ENCODE measurements at regions not wholly inside any gene's neighbourhood (a gene's known extent, or its start where the extent isn't known, plus 50 kb on each side); places are given as distances from the start of the nearest gene placed in this dataset.

DNA sequence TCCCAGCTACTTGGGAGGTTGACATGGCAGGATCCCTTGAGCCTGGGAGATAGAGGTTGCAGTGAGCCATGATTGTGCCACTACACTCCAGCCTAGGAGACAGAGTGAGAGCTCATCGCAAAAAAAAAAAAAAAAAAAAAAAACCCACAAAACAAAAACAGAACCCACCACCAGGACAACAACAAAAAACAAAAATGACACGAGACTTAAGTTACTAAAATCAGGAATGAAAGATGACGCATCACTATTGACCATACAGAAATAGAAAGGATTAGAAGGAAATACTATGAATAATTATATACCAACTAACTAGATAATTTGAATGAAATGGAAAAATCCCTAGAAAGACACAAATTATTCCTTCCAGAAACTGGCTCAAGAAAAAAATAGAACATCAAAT, 432.4 kb upstream of the PMFBP1 start:
- TF ChIP-seq ZNF792 (tag by site-specific recombination; IDR thresholded peaks at IDR 0.05) (no peak), ZNF707 (tag by site-specific recombination; IDR thresholded peaks at IDR 0.05) (no peak), ZBTB7A (tag by site-specific recombination; IDR thresholded peaks at IDR 0.05; ENCODE audit: low read depth) (no peak), ZNF423 (tag by site-specific recombination; IDR thresholded peaks at IDR 0.05) (no peak), ZNF558 (tag by site-specific recombination; IDR thresholded peaks at IDR 0.05) (no peak)
- TF ChIP-seq, protein P1, sequence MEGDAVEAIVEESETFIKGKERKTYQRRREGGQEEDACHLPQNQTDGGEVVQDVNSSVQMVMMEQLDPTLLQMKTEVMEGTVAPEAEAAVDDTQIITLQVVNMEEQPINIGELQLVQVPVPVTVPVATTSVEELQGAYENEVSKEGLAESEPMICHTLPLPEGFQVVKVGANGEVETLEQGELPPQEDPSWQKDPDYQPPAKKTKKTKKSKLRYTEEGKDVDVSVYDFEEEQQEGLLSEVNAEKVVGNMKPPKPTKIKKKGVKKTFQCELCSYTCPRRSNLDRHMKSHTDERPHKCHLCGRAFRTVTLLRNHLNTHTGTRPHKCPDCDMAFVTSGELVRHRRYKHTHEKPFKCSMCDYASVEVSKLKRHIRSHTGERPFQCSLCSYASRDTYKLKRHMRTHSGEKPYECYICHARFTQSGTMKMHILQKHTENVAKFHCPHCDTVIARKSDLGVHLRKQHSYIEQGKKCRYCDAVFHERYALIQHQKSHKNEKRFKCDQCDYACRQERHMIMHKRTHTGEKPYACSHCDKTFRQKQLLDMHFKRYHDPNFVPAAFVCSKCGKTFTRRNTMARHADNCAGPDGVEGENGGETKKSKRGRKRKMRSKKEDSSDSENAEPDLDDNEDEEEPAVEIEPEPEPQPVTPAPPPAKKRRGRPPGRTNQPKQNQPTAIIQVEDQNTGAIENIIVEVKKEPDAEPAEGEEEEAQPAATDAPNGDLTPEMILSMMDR (tag by site-specific recombination; IDR thresholded peaks at IDR 0.05), result no peak
- TF ChIP-seq, protein P2, sequence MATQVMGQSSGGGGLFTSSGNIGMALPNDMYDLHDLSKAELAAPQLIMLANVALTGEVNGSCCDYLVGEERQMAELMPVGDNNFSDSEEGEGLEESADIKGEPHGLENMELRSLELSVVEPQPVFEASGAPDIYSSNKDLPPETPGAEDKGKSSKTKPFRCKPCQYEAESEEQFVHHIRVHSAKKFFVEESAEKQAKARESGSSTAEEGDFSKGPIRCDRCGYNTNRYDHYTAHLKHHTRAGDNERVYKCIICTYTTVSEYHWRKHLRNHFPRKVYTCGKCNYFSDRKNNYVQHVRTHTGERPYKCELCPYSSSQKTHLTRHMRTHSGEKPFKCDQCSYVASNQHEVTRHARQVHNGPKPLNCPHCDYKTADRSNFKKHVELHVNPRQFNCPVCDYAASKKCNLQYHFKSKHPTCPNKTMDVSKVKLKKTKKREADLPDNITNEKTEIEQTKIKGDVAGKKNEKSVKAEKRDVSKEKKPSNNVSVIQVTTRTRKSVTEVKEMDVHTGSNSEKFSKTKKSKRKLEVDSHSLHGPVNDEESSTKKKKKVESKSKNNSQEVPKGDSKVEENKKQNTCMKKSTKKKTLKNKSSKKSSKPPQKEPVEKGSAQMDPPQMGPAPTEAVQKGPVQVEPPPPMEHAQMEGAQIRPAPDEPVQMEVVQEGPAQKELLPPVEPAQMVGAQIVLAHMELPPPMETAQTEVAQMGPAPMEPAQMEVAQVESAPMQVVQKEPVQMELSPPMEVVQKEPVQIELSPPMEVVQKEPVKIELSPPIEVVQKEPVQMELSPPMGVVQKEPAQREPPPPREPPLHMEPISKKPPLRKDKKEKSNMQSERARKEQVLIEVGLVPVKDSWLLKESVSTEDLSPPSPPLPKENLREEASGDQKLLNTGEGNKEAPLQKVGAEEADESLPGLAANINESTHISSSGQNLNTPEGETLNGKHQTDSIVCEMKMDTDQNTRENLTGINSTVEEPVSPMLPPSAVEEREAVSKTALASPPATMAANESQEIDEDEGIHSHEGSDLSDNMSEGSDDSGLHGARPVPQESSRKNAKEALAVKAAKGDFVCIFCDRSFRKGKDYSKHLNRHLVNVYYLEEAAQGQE (tag by site-specific recombination; IDR thresholded peaks at IDR 0.05), result no peak
- TF ChIP-seq, protein P3, sequence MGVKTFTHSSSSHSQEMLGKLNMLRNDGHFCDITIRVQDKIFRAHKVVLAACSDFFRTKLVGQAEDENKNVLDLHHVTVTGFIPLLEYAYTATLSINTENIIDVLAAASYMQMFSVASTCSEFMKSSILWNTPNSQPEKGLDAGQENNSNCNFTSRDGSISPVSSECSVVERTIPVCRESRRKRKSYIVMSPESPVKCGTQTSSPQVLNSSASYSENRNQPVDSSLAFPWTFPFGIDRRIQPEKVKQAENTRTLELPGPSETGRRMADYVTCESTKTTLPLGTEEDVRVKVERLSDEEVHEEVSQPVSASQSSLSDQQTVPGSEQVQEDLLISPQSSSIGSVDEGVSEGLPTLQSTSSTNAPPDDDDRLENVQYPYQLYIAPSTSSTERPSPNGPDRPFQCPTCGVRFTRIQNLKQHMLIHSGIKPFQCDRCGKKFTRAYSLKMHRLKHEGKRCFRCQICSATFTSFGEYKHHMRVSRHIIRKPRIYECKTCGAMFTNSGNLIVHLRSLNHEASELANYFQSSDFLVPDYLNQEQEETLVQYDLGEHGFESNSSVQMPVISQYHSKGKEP (tag by site-specific recombination; IDR thresholded peaks at IDR 0.05), result no peak
- TF ChIP-seq, protein P4, sequence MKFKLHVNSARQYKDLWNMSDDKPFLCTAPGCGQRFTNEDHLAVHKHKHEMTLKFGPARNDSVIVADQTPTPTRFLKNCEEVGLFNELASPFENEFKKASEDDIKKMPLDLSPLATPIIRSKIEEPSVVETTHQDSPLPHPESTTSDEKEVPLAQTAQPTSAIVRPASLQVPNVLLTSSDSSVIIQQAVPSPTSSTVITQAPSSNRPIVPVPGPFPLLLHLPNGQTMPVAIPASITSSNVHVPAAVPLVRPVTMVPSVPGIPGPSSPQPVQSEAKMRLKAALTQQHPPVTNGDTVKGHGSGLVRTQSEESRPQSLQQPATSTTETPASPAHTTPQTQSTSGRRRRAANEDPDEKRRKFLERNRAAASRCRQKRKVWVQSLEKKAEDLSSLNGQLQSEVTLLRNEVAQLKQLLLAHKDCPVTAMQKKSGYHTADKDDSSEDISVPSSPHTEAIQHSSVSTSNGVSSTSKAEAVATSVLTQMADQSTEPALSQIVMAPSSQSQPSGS (tag by site-specific recombination; IDR thresholded peaks at IDR 0.05; ENCODE audit: low read depth), result no peak
